ENCODE measurements at regions not wholly inside any gene's neighbourhood (a gene's known extent, or its start where the extent isn't known, plus 50 kb on each side); places are given as distances from the start of the nearest gene placed in this dataset.
"Not testable (repeated sequence)": the region's sequence is repeated elsewhere in the genome, so short reads cannot be mapped to it uniquely, and the experiment has no call there.

DNA sequence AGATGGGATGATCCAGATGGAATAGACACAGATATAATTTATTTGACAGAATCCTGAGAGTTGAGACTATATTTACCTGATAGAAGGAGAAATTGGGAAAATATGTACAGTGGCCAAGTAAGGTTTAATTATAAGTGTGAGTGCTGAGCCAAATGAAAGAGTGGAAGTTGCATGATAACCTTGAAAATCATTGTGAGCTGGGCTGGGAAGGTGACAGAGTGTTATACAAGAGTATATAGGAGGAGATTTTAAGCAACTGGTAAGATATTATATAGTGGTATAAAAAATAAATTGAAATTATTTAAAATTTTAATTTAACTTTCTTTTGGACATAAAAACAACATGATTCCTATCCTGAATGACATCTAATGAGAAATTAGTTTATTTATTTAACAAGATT, 340.8 kb downstream of the NUP35 start:
- no peak for DNase-seq

DNA sequence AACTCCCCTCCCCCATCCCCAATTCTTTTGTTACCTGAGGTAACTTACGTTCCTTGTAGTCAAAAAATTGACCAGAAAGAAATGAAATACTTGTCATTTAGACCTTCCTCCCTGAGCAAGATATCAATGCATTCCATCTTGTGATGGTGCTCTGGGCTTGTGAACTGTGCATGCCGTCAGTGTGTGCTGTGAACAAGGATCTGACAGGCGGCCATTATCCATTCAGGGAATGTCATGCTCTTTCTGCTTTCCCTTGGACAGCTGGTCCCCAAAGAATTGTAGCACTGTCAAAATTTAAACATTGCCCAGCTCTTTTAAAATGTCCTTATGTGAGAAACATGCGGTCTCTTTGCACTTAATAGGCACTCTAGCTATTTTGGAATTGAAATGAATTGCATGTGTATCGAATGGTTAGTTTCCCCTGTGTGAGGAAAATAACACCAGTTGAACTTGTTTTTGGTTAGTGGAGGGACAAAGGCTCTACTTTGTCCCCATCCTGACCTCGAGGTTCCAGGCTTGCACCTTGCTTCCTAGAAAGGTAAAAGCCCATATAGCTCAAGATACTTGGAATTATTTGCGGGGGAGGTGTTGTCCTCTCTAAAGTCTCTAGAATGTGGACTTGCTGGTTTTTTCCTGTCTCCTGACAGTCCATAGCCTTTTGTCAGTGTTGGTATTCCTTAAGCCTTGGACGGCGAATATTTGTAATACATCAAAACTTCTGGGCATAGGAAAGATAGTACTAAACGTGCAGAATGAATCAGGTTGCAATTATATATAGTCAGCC, 350.9 kb downstream of the NUP35 start:
- DNase-seq, result no peak

DNA sequence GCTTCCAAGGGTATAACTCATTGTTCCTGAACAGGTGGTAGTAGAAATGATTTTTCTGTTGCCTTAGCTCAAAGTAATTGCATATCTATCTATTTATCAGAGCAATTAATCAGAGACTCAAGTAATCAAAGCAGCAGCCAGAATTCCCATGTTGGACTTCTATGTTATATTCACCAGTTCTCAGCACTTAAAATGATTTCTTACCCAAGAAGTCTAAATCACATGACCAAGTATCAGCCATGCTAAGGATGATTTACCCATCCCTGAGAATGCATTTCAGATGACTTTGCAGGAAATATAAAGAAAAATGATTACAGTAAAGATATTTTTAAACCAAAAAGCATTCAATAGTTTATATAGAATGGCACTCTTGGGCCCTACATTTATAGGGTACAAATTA, 352.2 kb downstream of the NUP35 start:
- DNase-seq, result no peak

DNA sequence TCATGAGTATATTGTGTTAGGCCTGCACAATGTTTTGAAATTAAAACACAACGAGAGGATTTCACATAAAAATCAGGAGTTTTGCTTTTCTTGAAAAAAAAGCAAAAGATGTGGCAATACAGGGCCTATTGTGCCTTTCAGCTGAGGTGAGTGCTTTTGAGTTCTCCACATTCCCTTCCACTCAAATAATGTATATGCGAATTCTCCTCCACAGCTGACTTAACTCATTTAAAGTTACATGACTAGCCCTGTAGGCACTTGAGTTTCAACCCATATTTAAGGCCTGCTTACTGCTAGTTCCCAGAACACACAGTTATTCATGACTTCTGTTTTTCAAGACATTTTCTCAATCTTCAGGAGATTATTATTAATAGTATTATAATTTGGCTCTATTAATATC, 353.1 kb downstream of the NUP35 start:
- DNase-seq, result no peak

DNA sequence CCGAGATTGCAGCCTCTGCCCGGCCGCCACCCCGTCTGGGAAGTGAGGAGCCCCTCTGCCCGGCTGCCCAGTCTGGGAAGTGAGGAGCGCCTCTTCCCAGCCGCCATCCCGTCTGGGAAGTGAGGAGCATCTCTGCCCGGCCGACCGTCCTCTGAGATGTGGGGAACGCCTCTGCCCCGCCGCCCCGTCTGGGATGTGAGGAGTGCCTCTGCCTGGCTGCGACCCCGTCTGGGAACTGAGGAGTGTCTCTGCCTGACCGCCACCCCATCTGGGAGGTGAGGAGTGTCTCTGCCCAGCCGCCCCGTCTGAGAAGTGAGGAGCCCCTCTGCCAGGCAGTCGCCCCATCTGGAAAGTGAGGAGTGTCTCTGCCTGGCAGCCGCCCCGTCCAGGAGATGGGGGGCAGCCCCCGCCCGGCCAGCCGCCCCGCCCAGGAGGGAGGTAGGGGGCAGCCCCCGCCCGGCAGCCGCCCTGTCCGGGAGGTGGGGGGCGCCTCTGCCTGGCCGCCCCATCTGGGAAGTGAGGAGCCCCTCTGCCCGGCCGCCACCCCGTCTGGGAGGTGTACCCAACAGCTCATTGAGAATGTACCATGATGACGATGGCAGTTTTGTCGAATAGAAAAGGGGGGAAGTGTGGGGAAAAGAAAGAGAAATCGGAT, 354.8 kb downstream of the NUP35 start:
- not testable (repeated sequence) for DNase-seq

DNA sequence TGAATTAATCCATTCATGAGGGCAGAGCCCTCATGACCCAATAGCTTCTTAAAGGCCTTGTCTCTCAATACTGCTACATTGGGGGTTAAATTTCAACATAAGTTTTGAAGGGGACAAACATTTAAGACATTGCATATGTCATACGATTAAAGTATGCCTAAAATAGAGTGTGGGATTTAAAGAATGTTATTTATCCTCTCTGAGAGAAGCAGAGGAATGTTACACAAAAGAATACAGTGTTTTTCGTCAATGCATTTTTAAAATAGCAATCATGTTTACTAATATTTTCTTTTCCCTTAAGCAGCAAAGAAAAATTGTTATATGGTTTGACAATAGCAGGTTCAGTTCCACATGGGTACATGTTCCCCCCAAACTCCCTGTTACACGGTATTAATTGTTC, 363.1 kb downstream of the NUP35 start:
- DNase-seq, result no peak

DNA sequence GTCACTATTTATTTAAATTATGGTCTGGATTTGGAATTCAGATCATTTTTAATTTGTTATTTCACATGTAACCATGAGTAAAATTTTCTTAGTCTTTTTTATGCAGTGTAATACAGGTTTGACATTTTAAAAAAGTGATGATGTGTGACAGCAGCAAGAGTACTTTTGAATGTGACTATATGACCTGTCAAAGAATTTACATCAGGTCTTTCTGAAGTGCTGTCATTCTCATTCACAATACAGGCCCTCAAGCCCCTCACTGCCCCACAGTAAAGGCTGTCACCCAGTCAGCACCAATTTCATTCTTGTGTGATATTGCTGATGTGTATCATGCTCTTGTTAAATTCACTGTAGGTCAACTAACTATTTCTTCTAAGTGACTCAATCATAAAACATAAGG, 364.2 kb downstream of the NUP35 start:
- no peak for DNase-seq

DNA sequence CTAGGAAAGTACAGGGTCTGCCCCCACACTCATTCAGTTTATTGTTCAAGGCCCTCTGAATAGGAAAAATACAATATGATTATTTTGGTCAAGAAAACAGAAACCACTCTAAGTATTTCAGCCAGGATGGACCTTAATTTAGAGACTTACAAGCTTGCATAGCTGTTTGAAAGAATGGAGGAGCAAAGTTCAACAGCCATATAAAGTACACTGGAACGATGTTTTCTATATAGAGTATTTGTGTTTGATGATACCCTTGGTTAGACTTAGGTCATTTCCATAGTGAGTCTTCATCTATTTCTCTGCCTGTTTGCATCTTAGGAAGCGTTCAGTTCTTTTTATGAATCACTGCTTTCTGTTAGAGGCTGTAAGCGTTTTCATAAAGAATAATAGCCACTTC, 366.2 kb downstream of the NUP35 start:
- no peak for DNase-seq

DNA sequence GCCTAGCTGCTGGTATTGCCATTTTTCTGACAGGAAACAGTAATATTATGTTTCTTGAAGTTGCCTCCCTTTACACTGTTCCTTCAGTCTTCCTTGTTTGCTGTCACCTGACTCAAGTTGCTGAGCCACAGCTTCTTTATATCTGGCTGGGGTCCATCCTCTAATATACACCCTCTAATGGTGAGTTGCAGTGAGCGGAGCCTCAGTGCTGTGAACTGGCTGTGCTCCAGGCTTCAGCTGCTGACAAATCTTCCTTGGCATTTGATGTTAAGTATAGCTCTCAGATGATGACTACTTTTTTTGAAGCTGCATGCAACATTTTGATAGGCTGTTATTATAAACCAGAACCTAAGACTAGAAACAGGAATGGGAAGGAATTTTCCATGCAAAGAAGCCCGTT, 366.7 kb downstream of the NUP35 start:
- no peak for DNase-seq

DNA sequence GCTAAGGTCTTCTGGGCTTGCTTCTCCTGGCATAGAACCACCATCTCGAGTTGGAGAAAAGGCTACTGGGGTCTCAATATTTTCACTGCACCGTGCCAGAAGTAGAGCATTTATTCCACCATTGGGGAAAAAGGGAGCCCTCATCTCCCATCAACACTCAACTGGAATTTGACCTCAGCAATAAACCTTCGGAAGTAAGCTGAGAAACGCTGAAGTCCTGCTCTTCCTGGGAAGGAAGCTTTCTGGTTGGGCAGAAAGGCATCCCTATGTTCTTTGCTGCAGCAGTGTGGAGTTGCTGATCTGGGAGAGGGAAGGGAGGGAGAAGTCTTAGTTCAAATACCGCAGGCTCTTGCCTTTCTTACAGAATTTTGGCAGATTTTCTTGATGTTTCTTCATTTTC, 368.8 kb downstream of the NUP35 start:
- no peak for DNase-seq

DNA sequence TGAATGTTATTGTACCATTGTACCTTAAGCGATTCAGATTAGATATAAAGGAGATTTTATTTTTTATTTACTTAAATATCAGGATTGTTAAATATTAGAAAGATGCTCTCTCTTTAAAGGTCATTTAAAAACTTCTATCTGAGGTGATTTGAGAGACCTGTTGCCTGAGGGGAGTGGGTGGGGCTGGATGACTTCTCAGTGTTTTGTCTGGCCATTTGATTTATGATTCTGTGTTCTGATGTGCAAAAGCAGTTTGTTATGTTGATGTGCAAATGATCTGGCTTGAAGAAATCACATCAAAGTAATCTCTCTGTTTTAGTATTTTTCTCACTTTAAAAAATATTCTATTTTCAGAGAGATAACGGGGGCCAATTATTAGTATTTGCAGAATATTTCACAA, 370.8 kb downstream of the NUP35 start:
- DNase-seq, result no peak

DNA sequence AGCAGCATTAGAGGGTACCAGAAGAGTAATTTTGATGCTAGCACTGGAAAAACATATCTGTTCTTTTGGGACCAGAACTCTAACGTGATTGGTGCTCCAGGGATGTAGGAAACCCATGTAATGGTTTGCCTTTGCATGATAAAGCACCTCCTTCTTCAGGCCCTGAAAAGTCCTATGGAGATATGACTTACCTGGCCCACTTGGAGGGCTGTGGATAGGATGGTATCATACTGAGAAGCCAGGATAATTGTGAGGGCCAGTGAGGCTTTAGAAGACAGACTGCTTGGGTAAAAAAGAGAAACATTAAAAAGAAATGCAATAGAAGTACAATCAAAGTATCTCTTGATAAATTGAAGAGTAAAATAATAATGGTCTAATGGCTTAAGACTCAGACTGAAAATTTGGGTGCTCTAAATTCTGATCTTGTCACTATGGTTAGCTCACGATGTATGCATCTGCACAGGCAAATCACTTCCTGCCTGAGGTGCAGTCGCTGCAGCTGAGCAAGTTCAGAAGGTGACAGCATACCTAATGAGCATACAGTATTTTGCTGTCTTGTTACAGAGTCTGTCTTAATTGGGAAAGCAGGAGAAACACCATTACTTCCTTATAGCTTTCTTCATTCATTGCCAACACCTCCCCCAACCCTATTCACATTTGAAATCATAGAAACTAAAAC, 371.5 kb downstream of the NUP35 start:
- peak; percentile 7 to 45 for DNase-seq

DNA sequence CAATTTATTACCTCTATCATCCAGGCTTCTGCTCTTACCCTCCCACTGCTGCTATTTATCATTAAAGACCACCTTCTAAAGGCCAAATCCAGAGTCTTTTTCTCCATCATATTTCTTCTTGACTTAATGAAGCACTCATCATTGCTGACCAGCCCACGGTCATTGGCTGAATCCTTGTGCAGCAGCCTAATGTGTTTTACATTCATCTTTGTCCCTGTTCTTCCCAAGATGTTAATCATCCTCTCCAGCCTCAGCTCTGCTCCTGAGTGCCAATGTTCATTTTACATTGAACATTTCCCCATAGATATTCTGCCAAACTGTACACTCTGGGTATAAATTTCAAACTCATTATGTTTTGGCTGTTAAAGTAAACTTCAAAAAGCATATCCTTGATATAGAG, 373.6 kb downstream of the NUP35 start:
- no peak for DNase-seq

DNA sequence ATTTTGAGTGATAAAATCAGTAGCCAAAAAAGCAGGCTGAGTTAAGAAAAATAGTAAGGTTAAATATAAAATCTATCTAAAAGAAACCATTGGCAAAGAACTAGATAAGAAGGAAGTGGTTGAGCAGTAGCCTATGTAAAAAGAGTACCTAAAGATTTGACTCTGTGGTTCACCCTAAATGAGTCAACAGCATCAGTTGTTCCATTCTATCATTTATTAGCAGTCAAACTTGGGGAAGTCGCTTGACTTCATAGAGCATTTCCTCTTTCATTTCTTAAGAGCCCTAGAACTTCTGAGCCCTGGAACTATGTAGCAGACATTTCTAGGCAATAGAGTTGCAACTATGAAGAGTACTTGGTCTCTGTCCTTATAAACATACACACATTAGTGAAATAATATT, 381.7 kb downstream of the NUP35 start:
- no peak for DNase-seq

DNA sequence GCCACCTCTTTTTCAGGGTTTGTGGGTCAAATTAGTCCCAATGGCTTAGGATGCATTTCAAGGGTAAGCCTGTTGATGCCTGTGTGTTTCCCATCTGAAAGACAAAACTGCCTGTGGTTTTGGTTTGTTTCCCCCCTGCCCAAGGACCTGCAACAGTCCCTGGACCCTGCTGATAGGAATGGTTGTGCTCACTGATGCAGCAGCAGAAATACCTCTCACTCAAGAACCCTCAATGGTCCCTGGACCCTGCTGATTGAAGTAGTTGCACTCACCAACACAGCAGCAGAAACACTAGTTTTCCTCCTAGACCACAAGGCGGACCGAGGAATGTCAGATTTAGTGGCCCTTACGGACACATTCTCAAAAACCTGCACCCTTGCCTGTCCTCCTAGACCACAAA, 386.9 kb downstream of the NUP35 start:
- no peak for DNase-seq

DNA sequence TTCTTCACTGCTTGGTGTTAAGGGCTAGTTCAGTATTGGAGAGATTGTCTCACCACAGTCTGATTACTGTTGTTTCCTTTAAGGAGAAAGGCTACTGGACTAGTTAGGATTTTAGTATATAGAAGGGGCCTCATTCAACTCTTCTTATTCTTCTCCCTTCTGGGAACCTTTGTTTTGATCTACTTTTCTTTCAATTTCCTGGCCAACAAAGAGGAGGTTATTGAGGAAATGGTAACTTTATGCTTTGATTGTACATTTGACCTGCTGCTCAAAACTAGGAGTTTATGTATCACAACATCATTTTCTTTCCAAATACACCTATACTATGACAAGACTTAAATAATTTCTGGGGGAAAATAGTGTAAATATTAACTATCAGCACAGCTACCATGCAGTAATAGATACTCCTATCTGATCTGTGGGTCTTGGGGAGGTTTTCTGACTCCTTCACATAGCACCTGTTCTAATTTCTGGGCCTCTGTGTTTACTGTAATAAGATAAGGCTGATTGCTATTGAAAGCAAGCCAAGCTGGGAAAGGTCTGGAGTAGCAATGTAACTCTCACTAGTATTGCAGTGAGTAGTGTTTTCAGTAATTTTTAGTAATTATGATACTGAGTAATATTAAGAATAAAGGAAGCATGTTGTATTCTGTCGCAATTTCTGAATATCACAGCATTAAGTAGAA, 395.3 kb downstream of the NUP35 start:
- DNase-seq, result no peak

DNA sequence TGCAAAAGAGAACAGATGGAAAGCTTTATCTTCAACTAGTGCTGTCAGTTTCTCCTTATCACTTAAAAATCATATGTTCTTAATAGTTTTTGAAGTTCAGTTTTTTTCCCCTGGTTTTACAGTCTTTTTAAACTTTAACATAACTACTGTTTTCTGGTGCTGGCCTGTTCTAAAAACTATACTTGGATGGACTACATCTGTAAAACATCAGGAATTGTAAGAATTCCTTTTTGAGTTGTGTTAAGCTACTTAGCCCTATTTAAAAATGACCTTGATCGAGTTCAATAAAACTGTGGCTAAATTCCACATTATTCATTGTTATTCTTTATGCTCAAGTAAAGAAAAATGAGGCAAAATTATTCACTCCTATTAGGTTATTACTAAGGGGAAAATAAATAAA, 397.7 kb downstream of the NUP35 start:
- DNase-seq, result no peak

DNA sequence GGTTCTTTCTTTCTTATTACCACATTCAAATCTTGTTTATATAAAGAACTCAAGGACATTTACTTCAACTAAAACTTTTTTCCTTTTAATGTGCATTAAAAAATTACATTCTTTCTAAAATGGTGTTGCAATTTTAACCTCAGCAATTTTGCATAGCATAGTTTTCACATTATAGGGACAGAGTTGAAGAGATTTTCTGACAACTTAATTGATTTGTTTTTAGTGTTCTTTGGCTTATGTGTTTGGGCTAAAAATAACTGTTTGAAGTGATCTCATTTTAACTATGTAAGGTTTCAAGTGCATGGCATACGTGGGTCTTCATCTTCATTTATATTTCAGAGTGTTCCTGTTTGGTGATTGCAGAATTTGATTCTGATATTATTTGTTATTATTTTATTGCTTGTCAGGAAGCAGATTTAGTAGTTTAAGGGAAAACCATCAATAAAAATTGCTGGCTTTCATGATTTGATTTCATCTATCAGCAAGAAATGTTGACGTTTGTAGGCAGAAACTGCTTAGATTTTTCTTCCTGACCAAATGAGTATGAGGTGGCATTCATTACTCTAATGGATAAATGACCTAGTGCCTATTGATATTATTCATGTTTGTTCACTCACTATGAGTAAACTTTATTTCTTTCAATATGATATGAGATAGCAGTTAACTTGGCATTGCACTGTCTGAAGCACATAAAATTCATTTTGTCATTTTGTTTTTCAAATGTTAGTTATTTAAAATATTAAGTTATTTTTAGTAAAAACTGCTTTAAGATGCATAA, 398.4 kb downstream of the NUP35 start:
- no peak for DNase-seq

DNA sequence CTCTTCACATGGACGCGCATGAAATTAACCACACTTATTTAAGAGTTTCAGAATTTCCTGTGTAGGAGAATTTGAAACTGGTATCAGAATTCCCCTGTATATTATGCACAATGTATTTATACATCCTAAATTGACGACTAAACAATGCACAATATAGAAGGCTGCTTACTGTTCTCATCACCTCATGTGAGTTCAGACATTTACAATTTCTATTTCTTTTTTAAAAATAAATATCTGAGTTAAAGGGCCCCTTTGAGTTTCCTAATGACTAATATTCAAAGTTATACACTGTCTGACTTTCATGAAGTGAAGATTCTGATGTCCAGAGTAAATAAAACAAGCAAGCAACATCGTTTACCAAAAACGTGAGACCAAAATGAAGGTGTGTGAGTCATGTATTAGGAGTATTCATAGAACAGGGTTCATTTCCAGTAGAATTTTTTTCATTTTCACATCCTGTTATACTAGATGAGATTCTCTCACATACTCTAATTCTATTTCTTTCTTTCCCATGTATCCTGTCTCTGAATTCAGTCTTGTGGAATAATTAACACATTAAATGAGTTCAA, 406.2 kb downstream of the NUP35 start:
- no peak for DNase-seq

DNA sequence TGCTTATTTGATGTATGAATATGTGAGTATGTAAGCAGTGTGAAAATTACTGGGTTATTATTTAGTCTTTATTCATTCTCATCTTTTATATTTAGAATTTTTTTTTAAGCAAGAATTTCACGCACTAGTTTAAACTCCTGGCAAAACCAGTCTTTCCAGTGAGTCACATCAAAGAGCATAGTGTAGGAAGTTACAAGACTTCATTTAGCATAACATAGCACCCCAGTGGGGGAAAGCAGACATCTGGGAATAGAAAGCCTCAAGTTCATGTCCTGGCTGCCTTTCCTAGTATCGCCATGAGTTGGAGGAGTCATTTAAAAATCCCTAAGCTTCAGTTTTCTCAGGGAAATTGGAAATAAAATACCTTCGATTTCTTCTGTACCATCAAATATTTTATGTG, 408.3 kb downstream of the NUP35 start:
- DNase-seq, result no peak

DNA sequence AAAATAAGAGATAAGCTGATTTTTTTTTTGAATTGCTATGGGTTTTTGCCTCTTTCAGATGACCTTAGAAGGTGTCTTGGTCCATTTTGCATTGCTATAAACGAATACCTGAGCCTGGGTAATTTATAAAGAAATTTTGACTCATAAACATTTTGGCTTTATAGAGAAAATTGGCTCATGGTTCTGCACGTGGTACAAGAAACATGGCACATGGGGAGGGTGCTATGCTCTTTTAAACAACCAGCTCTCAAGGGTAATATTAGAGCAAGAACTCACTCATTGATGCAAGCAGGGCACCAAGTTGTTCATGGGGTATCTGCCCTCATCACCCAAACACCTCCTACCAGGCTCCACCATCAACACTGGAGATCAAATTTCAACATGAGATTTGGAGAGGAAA, 408.8 kb downstream of the NUP35 start:
- no peak for DNase-seq

DNA sequence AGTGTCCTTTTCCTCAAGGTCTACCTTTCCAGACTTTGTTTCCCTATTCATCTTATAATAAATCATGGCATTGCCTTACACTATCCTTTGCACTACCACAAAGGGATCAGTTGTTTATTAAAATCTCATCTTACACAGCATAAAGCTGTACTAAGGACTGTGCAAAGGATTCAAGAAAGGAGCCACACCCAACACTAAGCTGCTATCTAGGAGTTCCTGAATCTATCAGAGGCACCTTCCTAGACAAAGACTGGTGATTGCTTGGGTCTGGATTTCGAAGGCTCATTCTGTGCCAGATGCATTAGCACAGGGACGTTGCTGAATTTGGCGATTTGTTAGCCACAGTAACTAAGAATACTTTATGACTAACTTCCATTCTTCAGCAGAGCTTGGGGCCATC, 412.0 kb downstream of the NUP35 start:
- no peak for DNase-seq

DNA sequence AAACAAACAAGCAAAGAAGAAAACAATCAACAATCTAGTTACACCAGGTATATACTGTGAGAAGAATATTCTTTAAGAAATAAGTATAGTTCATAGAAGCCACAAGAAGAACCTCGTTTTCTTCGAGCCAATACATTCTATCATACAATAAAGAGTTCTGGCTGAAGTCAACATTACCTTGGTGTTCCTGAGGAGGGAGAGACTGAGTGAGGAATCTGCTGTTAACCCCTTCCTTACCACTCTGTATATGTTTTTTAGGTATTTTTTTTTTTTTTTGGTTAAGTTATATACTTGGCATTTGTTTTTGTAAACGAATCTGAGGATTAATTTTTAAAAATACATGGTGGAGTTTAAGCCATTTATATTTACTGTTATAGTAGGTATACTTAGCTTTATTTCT, 412.5 kb downstream of the NUP35 start:
- DNase-seq, result no peak

All from NCI-H526 (cell line).